ENCODE measurements at regions not wholly inside any gene's neighbourhood (a gene's known extent, or its start where the extent isn't known, plus 50 kb on each side); places are given as distances from the start of the nearest gene placed in this dataset.

- H3K4me3 Mint-ChIP-seq = no peak overlapping the region
- H3K9me3 Mint-ChIP-seq = peaks cover 0 to 3% of the 10 kb centered on the region in 2 donors
- ATAC-seq (replicated peaks in 1 of 2) (no peak), DNase-seq (no peak)
- H3K36me3 Mint-ChIP-seq (ENCODE audit: insufficient read depth in 2 of 2) = peaks cover 0 to 2% of the 10 kb centered on the region in 2 donors
- H3K27ac Mint-ChIP-seq = no peak overlapping the region
- peaks cover 17% of the 10 kb centered on the region for H3K27me3 Mint-ChIP-seq (ENCODE audit: low read depth)
- no peaks in the 10 kb centered on the region for H3K4me1 Mint-ChIP-seq (ENCODE audit: low read depth)
These were observed 77.2 kb downstream of the CTSL start for GRCh38 chr9:87803166-87803565.

GRCh38 chr9:87803623-87804345, 77.9 kb downstream of the CTSL start:
- H3K36me3 Mint-ChIP-seq (ENCODE audit: insufficient read depth in 2 of 2) = peaks cover 0 to 2% of the 10 kb centered on the region in 2 donors
- H3K27ac Mint-ChIP-seq = no peak overlapping the region
- peaks cover 17% of the 10 kb centered on the region for H3K27me3 Mint-ChIP-seq (ENCODE audit: low read depth)
- ATAC-seq (replicated peaks in 1 of 2) = no peak
- peaks cover 0 to 3% of the 10 kb centered on the region in 2 donors for H3K9me3 Mint-ChIP-seq
- DNase-seq = no peak
- no peak overlapping the region for H3K4me3 Mint-ChIP-seq
- H3K4me1 Mint-ChIP-seq (ENCODE audit: low read depth) = no peaks in the 10 kb centered on the region

GRCh38 chr9:87805259-87805658, 77.4 kb upstream of the SPATA31E1 start:
- no peak for ATAC-seq (replicated peaks in 1 of 2)
- Mint-ChIP-seq H3K27me3 (ENCODE audit: low read depth) (peaks cover 20% of the 10 kb centered on the region), H3K9me3 (peaks cover 0 to 3% of the 10 kb centered on the region in 2 donors), H3K36me3 (ENCODE audit: insufficient read depth in 2 of 2) (peaks cover 0 to 2% of the 10 kb centered on the region in 2 donors), H3K4me1 (ENCODE audit: low read depth) (no peaks in the 10 kb centered on the region), H3K4me3 (no peak overlapping the region), H3K27ac (no peak overlapping the region)
- no peak for DNase-seq

DNA sequence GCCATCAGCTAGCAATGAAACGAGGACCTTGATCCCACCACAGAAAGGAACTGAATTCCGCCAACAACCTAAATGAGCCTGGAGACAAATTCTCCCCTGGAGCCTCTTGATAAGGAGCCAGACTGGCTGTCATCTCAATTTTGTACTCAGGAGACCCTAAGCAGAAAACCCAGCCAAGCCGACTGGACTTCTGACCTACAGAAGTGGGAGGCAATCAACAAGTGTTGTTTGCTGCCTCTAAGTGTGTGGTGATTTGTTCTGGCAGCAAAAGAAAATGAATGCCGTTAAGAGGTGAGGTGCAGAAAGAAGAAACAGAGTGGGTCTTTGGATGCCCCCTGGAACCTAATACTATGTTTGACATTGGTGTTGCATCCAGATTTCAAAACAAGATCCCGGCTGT, 72.7 kb upstream of the SPATA31E1 start:
- H3K27me3 Mint-ChIP-seq (ENCODE audit: low read depth) = peaks cover 40% of the 10 kb centered on the region
- H3K27ac Mint-ChIP-seq = no peak overlapping the region
- H3K9me3 Mint-ChIP-seq = peaks cover 0 to 3% of the 10 kb centered on the region in 2 donors
- no peak for DNase-seq
- no peak for ATAC-seq (replicated peaks in 1 of 2)
- H3K4me3 Mint-ChIP-seq = no peak overlapping the region
- H3K36me3 Mint-ChIP-seq (ENCODE audit: insufficient read depth in 2 of 2) = peaks cover 0 to 2% of the 10 kb centered on the region in 2 donors
- H3K4me1 Mint-ChIP-seq (ENCODE audit: low read depth) = peaks cover 24% of the 10 kb centered on the region

GRCh38 chr9:87810679-87811178, 71.9 kb upstream of the SPATA31E1 start:
- H3K36me3 Mint-ChIP-seq (ENCODE audit: insufficient read depth in 2 of 2) = peaks cover 0 to 2% of the 10 kb centered on the region in 2 donors
- peaks cover 0 to 3% of the 10 kb centered on the region in 2 donors for H3K9me3 Mint-ChIP-seq
- H3K4me3 Mint-ChIP-seq = no peak overlapping the region

DNA sequence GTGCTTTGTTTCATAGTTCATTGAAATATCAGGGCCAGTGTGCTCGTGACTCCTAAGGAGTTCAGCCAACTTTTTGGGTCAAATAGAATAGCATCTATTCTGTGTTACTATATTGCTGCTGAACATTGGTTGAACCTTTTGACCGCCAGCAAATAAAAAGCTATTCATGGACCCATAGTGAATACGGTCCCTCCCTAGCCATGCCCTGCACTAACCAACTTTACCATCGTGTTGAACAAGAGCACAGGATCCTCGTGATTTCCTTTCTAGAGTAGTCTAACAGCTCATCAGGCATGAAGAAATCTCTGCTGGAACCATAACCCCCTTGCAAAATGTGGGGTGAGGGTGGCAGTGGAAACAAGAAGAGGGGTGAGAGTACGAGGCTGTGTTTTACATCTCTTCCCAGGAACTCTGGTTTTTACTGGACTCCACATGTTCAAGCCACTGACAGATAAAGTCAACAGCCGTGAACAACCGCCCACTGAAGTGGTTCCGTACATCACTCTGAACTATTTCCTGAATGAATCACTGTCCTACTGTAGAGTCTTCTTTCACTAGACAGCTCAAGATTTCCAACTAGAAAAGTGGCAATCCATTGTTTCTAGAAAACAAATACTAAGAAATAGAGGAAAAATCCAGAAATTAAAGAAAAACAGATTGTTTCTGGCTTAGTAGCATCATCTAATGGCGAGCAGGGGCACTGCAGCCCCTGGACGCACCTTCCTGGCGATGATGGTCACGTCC, 70.1 kb upstream of the SPATA31E1 start:
- H3K36me3 Mint-ChIP-seq (ENCODE audit: insufficient read depth in 2 of 2) = peaks cover 0 to 2% of the 10 kb centered on the region in 2 donors
- peaks cover 49% of the 10 kb centered on the region for H3K27me3 Mint-ChIP-seq (ENCODE audit: low read depth)
- ATAC-seq (replicated peaks in 1 of 2) = peak; percentile 95 to 96
- peak; percentile 45 to 52 for DNase-seq
- peaks cover 24% of the 10 kb centered on the region for H3K4me1 Mint-ChIP-seq (ENCODE audit: low read depth)
- H3K4me3 Mint-ChIP-seq = peak overlapping the region in 1 of 2 donors; percentile 15
- no peak overlapping the region for H3K27ac Mint-ChIP-seq
- H3K9me3 Mint-ChIP-seq = peaks cover 0 to 3% of the 10 kb centered on the region in 2 donors

More at GRCh38 chr9:87810679-87811178, 71.9 kb upstream of the SPATA31E1 start:
- ATAC-seq (replicated peaks in 1 of 2) = no peak
- no peak overlapping the region for H3K27ac Mint-ChIP-seq
- DNase-seq = no peak
- peaks cover 24% of the 10 kb centered on the region for H3K4me1 Mint-ChIP-seq (ENCODE audit: low read depth)
- peaks cover 44% of the 10 kb centered on the region for H3K27me3 Mint-ChIP-seq (ENCODE audit: low read depth)

GRCh38 chr9:87813119-87813463, 69.6 kb upstream of the SPATA31E1 start:
- Mint-ChIP-seq H3K4me3 (peak overlapping the region in 1 of 2 donors; percentile 15), H3K27ac (no peak overlapping the region), H3K9me3 (no peaks in the 10 kb centered on the region), H3K27me3 (ENCODE audit: low read depth) (peaks cover 50% of the 10 kb centered on the region), H3K36me3 (ENCODE audit: insufficient read depth in 2 of 2) (no peaks in the 10 kb centered on the region), H3K4me1 (ENCODE audit: low read depth) (peaks cover 24% of the 10 kb centered on the region)
- DNase-seq = no peak
- no peak for ATAC-seq (replicated peaks in 1 of 2)

GRCh38 chr9:87816036-87816435, 66.6 kb upstream of the SPATA31E1 start:
- Mint-ChIP-seq H3K4me1 (ENCODE audit: low read depth) (peaks cover 24% of the 10 kb centered on the region), H3K36me3 (ENCODE audit: insufficient read depth in 2 of 2) (no peaks in the 10 kb centered on the region), H3K27me3 (ENCODE audit: low read depth) (peaks cover 33% of the 10 kb centered on the region), H3K27ac (peak overlapping the region; percentile 51), H3K4me3 (no peak overlapping the region), H3K9me3 (no peaks in the 10 kb centered on the region)
- no peak for ATAC-seq (replicated peaks in 1 of 2)
- no peak for DNase-seq

GRCh38 chr9:87818308-87818707, 64.4 kb upstream of the SPATA31E1 start:
- H3K4me3 Mint-ChIP-seq = no peak overlapping the region

DNA sequence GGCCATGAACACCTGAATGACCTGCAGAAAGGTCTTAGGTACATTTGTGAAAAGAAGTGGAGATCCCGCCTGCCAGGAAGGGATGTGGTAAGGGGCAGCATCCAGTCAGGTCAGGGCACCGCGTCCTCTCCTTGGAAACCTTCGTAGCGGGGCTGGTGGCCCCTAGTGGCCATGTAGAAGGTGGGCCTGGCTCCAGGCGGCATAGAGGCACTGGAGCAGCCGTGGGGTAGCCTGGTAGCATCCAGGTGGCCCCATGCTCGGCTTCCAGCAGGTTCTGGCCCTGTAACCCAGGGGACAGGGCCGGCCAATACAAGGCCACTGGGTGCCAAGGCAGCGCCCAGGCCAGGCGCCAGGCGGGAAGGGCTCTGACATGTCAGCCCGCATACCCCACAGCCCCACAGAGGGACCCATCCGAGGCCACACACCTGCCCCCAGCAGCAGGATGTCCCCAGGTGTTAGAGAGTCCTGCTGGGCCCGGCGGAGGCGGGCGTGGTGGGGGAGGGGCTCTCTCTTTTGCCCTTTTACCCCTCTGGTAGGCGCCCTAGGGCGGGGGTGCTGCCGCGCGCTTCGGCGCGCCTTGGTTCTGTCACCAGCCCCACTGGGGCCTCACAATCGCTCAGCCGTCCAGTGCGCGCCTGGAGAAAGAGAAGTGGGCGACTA, 58.3 kb upstream of the SPATA31E1 start:
- DNase-seq (no peak), ATAC-seq (replicated peaks in 1 of 2) (no peak)
- H3K36me3 Mint-ChIP-seq (ENCODE audit: insufficient read depth in 2 of 2) = no peaks in the 10 kb centered on the region
- H3K27ac Mint-ChIP-seq = no peak overlapping the region
- H3K9me3 Mint-ChIP-seq = peaks cover 1 to 2% of the 10 kb centered on the region in 2 donors
- H3K4me3 Mint-ChIP-seq = no peak overlapping the region
- peaks cover 9% of the 10 kb centered on the region for H3K4me1 Mint-ChIP-seq (ENCODE audit: low read depth)
- H3K27me3 Mint-ChIP-seq (ENCODE audit: low read depth) = peaks cover 11% of the 10 kb centered on the region

More at GRCh38 chr9:87818308-87818707, 64.4 kb upstream of the SPATA31E1 start:
- Mint-ChIP-seq H3K27ac (no peak overlapping the region), H3K36me3 (ENCODE audit: insufficient read depth in 2 of 2) (no peaks in the 10 kb centered on the region), H3K9me3 (peaks cover 0 to 1% of the 10 kb centered on the region in 2 donors), H3K27me3 (ENCODE audit: low read depth) (peaks cover 20% of the 10 kb centered on the region), H3K4me1 (ENCODE audit: low read depth) (peaks cover 6% of the 10 kb centered on the region)
- DNase-seq (no peak), ATAC-seq (replicated peaks in 1 of 2) (no peak)

DNA sequence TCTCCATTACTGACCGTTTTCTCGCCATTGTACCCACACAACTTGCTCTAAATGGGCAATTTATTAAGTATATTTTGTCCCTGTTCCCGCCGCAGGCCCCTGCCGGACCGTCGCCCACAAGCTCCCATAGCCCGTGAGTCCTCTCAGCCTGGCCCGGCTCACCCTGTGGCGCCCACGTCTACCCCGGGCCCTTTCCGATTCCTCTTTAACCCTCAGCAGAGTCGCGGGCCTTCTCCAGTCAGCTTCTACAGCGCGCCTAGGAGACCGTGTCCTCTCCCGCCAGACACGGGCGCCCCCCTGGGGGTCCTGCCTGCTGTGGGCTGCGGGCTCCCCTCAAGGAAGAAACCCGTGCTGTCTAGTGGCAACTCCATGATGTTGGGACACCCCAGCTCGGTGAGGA, 57.8 kb upstream of the SPATA31E1 start:
- Mint-ChIP-seq H3K27ac (no peak overlapping the region), H3K36me3 (ENCODE audit: insufficient read depth in 2 of 2) (no peaks in the 10 kb centered on the region), H3K4me3 (no peak overlapping the region), H3K9me3 (peaks cover 1 to 2% of the 10 kb centered on the region in 2 donors), H3K4me1 (ENCODE audit: low read depth) (peaks cover 9% of the 10 kb centered on the region), H3K27me3 (ENCODE audit: low read depth) (peaks cover 11% of the 10 kb centered on the region)
- ATAC-seq (replicated peaks in 1 of 2) = no peak
- no peak for DNase-seq

GRCh38 chr9:87826331-87826730, 56.3 kb upstream of the SPATA31E1 start:
- DNase-seq (no peak), ATAC-seq (replicated peaks in 1 of 2) (no peak)
- Mint-ChIP-seq H3K27ac (no peak overlapping the region), H3K27me3 (ENCODE audit: low read depth) (peaks cover 11% of the 10 kb centered on the region), H3K4me3 (no peak overlapping the region), H3K36me3 (ENCODE audit: insufficient read depth in 2 of 2) (no peaks in the 10 kb centered on the region), H3K4me1 (ENCODE audit: low read depth) (peaks cover 13% of the 10 kb centered on the region), H3K9me3 (peaks cover 1 to 2% of the 10 kb centered on the region in 2 donors)

GRCh38 chr9:87827341-87827740, 55.3 kb upstream of the SPATA31E1 start:
- Mint-ChIP-seq H3K4me3 (no peak overlapping the region), H3K4me1 (ENCODE audit: low read depth) (peaks cover 13% of the 10 kb centered on the region), H3K36me3 (ENCODE audit: insufficient read depth in 2 of 2) (no peaks in the 10 kb centered on the region), H3K9me3 (peaks cover 1 to 2% of the 10 kb centered on the region in 2 donors), H3K27ac (no peak overlapping the region), H3K27me3 (ENCODE audit: low read depth) (peaks cover 11% of the 10 kb centered on the region)
- ATAC-seq (replicated peaks in 1 of 2) (no peak), DNase-seq (no peak)
